Astrocyte (in vitro differentiated cells and primary cell): ENCODE measurements at regions not wholly inside any gene's neighbourhood (a gene's known extent, or its start where the extent isn't known, plus 50 kb on each side); places are given as distances from the start of the nearest gene placed in this dataset.

Source experiments
- DNase-seq: peaks from one replicate; pipeline ENCODE4 v3.0.0-alpha.2; 2010; ENCODE audit warnings: low read depth
- FAIRE-seq: peaks from 2 replicates; lab custom pipeline; 2011; peaks lifted over from hg19 to GRCh38; lab: Jason Lieb, UNC
- H2AFZ ChIP-seq: 2 replicates; pipeline ENCODE4 v1.6.0; 2012; ENCODE audit warnings: low read depth, low read length, inconsistent platforms
- H3K27ac ChIP-seq: 2 replicates; pipeline ENCODE4 v1.5.1; 2011; ENCODE audit warnings: low read depth, low read length, inconsistent platforms
- H3K27me3 ChIP-seq: 2 replicates; pipeline ENCODE4 v1.6.0; 2011; ENCODE audit warnings: low read length, inconsistent platforms; ENCODE audit not compliant: insufficient read depth
- H3K36me3 ChIP-seq: 2 replicates; pipeline ENCODE4 v1.5.1; 2011; ENCODE audit warnings: low read length, inconsistent platforms; ENCODE audit not compliant: insufficient read depth
- H3K4me1 ChIP-seq: 2 replicates; pipeline ENCODE4 v1.5.1; 2011; ENCODE audit warnings: low read length, inconsistent platforms; ENCODE audit not compliant: insufficient read depth
- H3K4me2 ChIP-seq: 2 replicates; pipeline ENCODE4 v1.6.0; 2012; ENCODE audit warnings: low read length, inconsistent platforms
- H3K4me3 ChIP-seq: 2 replicates; pipeline ENCODE4 v1.5.1; 2011; ENCODE audit warnings: low read depth, mild to moderate bottlenecking, low read length, inconsistent platforms; ENCODE audit not compliant: insufficient read depth
- H3K79me2 ChIP-seq: 2 replicates; pipeline ENCODE4 v1.6.0; 2012; ENCODE audit warnings: mild to moderate bottlenecking, low read length, inconsistent platforms; ENCODE audit not compliant: insufficient read depth
- H3K9ac ChIP-seq: 2 replicates; pipeline ENCODE4 v1.6.0; 2012; ENCODE audit warnings: mild to moderate bottlenecking, low read length, inconsistent platforms
- H3K9me3 ChIP-seq: 2 replicates; pipeline ENCODE4 v1.5.1; 2012; ENCODE audit warnings: low read depth, mild to moderate bottlenecking, low read length, inconsistent platforms; ENCODE audit not compliant: insufficient read depth
- H4K20me1 ChIP-seq: 2 replicates; pipeline ENCODE4 v1.6.0; 2012; ENCODE audit warnings: low read length, inconsistent platforms; ENCODE audit not compliant: insufficient read depth
- H3K27ac Mint-ChIP-seq: one replicate; pipeline ENCODE4 v1.8.0; 2021; ENCODE audit warnings: mild to moderate bottlenecking, mixed read lengths; ENCODE audit not compliant: unreplicated experiment
- H3K27me3 Mint-ChIP-seq: one replicate; pipeline ENCODE4 v1.8.0; 2021; ENCODE audit warnings: low read depth, mixed read lengths; ENCODE audit not compliant: unreplicated experiment
- H3K36me3 Mint-ChIP-seq: one replicate; pipeline ENCODE4 v1.8.0; 2021; ENCODE audit warnings: low read depth, mixed read lengths; ENCODE audit not compliant: unreplicated experiment
- H3K4me1 Mint-ChIP-seq: one replicate; pipeline ENCODE4 v1.8.0; 2021; ENCODE audit warnings: low read depth, mixed read lengths; ENCODE audit not compliant: unreplicated experiment
- H3K4me3 Mint-ChIP-seq: one replicate; pipeline ENCODE4 v1.8.0; 2021; ENCODE audit warnings: mild to moderate bottlenecking, moderate library complexity, mixed read lengths; ENCODE audit not compliant: unreplicated experiment
- H3K9me3 Mint-ChIP-seq: one replicate; pipeline ENCODE4 v1.8.0; 2021; ENCODE audit warnings: mild to moderate bottlenecking, mixed read lengths; ENCODE audit not compliant: unreplicated experiment
- CTCF ChIP-seq: IDR thresholded peaks from 2 replicates; pipeline ENCODE4 v1.5.1; 2011; ENCODE audit warnings: low read depth, mild to moderate bottlenecking, inconsistent platforms, low read length, moderate library complexity; ENCODE audit not compliant: insufficient read depth
- EZH2 ChIP-seq: IDR thresholded peaks from 2 replicates; pipeline ENCODE4 v1.6.1; 2012; ENCODE audit warnings: mild to moderate bottlenecking, low read length, inconsistent platforms; ENCODE audit not compliant: insufficient read depth

- Histone ChIP-seq H4K20me1 (no peaks in the 10 kb centered on the region), H3K79me2 (no peaks in the 10 kb centered on the region), H3K4me1 (no peaks in the 10 kb centered on the region), H3K36me3 (no peaks in the 10 kb centered on the region), H3K27me3 (no peaks in the 10 kb centered on the region), H3K4me2 (no peak overlapping the region), H2AFZ (no peak overlapping the region), H3K27ac (no peak overlapping the region), H3K9me3 (no peaks in the 10 kb centered on the region), H3K4me3 (no peak overlapping the region), H3K9ac (no peak overlapping the region)
- Mint-ChIP-seq H3K9me3 (no peaks in the 10 kb centered on the region), H3K4me1 (no peaks in the 10 kb centered on the region), H3K27ac (no peak overlapping the region), H3K27me3 (peaks cover 10% of the 10 kb centered on the region), H3K4me3 (no peak overlapping the region), H3K36me3 (no peaks in the 10 kb centered on the region)
- TF ChIP-seq CTCF (no peak), EZH2 (no peak)
- no peak for DNase-seq
- no peak for FAIRE-seq
These were observed 1057.5 kb downstream of the SORCS3 start for GRCh38 chr10:105698592-105698991.

DNA sequence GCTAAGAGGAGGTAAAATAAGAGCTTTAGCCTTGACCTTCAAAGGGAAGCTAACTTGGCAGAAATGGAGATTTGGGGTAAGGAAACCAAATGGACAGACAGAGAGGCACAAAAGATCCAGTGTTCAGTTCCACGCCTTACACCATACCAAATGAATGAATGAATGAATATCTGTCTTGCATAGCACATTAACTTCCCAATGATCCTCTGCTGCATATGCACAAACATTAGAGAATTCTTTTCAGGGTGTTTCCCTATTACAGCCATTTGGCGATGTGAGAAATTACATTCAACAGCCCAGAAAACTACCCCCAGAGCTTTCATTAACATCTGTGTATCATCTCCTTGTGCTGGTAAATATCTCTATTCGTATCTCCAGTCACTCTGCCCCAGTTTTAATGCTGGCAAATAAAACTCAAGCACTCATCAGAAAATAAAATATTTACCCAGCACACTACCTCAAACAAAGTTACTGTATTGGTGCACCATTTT lies 1056.2 kb downstream of the SORCS3 start:
- Histone ChIP-seq H3K4me1 (no peaks in the 10 kb centered on the region), H3K9ac (no peak overlapping the region), H4K20me1 (no peaks in the 10 kb centered on the region), H3K4me2 (no peak overlapping the region), H3K4me3 (no peak overlapping the region), H3K27ac (no peak overlapping the region), H3K9me3 (no peaks in the 10 kb centered on the region), H3K36me3 (no peaks in the 10 kb centered on the region), H3K79me2 (no peaks in the 10 kb centered on the region), H3K27me3 (no peaks in the 10 kb centered on the region), H2AFZ (no peak overlapping the region)
- H3K4me1 Mint-ChIP-seq: no peaks in the 10 kb centered on the region
- no peak for TF ChIP-seq CTCF
- TF ChIP-seq EZH2: no peak
- H3K27ac Mint-ChIP-seq: no peak overlapping the region
- FAIRE-seq (no peak), DNase-seq (no peak)
- no peaks in the 10 kb centered on the region for H3K36me3 Mint-ChIP-seq
- no peaks in the 10 kb centered on the region for H3K9me3 Mint-ChIP-seq
- H3K27me3 Mint-ChIP-seq: peaks cover 12% of the 10 kb centered on the region
- H3K4me3 Mint-ChIP-seq: no peak overlapping the region

- no peaks in the 10 kb centered on the region for H3K4me1 Mint-ChIP-seq
These were observed 1050.7 kb downstream of the SORCS3 start for GRCh38 chr10:105691811-105692210.

More at GRCh38 chr10:105691811-105692210, 1050.7 kb downstream of the SORCS3 start:
- Mint-ChIP-seq H3K36me3 (no peaks in the 10 kb centered on the region), H3K27ac (no peak overlapping the region), H3K27me3 (peaks cover 7% of the 10 kb centered on the region), H3K9me3 (no peaks in the 10 kb centered on the region), H3K4me3 (no peak overlapping the region)
- no peaks in the 10 kb centered on the region for H3K79me2 ChIP-seq
- no peak overlapping the region for H2AFZ ChIP-seq
- H3K9ac ChIP-seq: no peak overlapping the region
- no peaks in the 10 kb centered on the region for H3K36me3 ChIP-seq
- H3K27ac ChIP-seq: no peak overlapping the region
- DNase-seq (peak; percentile 1), FAIRE-seq (no peak)
- no peak overlapping the region for H3K4me2 ChIP-seq
- no peaks in the 10 kb centered on the region for H3K27me3 ChIP-seq
- H3K4me1 ChIP-seq: no peaks in the 10 kb centered on the region
- no peaks in the 10 kb centered on the region for H3K9me3 ChIP-seq
- TF ChIP-seq EZH2 (no peak), CTCF (peak; percentile 10)
- no peaks in the 10 kb centered on the region for H4K20me1 ChIP-seq
- H3K4me3 ChIP-seq: no peak overlapping the region
